SU-DHL-6 (cell line): ENCODE measurements at regions not wholly inside any gene's neighbourhood (a gene's known extent, or its start where the extent isn't known, plus 50 kb on each side); places are given as distances from the start of the nearest gene placed in this dataset.

Source experiments
- H2AFZ ChIP-seq: fragments of 200-600 bp; sonication (generic); 2 replicates; pipeline ENCODE4 v1.6.1; 2014; ENCODE audit warnings: low read depth, mild to moderate bottlenecking, moderate library complexity, mixed read lengths, antibody characterized with exemption, low read length; ENCODE audit not compliant: severe bottlenecking
- H3F3A ChIP-seq: fragments of 200-600 bp; shearing (Covaris generic); 2 replicates; pipeline ENCODE4 v1.6.0; 2016; ENCODE audit warnings: antibody characterized with exemption, mild to moderate bottlenecking; ENCODE audit not compliant: insufficient read depth
- H3K27ac ChIP-seq: fragments of 200-600 bp; sonication (generic); 2 replicates; pipeline ENCODE4 v1.5.1; 2016; ENCODE audit warnings: low read depth, mild to moderate bottlenecking, low read length, moderate library complexity, mixed read lengths
- H3K27me3 ChIP-seq: fragments of 200-600 bp; sonication (generic), shearing (Covaris generic); 2 replicates; pipeline ENCODE4 v1.6.0; 2014; ENCODE audit warnings: mild to moderate bottlenecking, low read length
- H3K36me3 ChIP-seq: fragments of 200-600 bp; sonication (generic); 2 replicates; pipeline ENCODE4 v1.6.1; 2014; ENCODE audit warnings: mild to moderate bottlenecking, low read length, mixed read lengths
- H3K4me2 ChIP-seq: fragments of 300-600, 200-600 bp; shearing (Covaris generic), sonication (generic); 2 replicates; pipeline ENCODE4 v1.6.0; 2014; ENCODE audit warnings: low read length, low read depth, mild to moderate bottlenecking; ENCODE audit not compliant: poor library complexity, severe bottlenecking
- H3K4me3 ChIP-seq: fragments of 200-600 bp; sonication (generic); 2 replicates; pipeline ENCODE4 v1.5.1; 2014; ENCODE audit warnings: antibody characterized with exemption, low read length, mild to moderate bottlenecking, mixed read lengths; ENCODE audit not compliant: insufficient read depth, poor library complexity, severe bottlenecking
- H3K79me2 ChIP-seq: fragments of 200-600 bp; sonication (generic); 2 replicates; pipeline ENCODE4 v1.6.1; 2014; ENCODE audit warnings: mild to moderate bottlenecking, low read length, moderate library complexity; ENCODE audit not compliant: insufficient read depth
- H3K9ac ChIP-seq: fragments of 200-600 bp; sonication (generic); 2 replicates; pipeline ENCODE4 v1.7.0; 2014; ENCODE audit warnings: mild to moderate bottlenecking, low read length
- H3K9me2 ChIP-seq: fragments of 200-600 bp; sonication (generic); replicated peaks from 2 replicates; pipeline ENCODE4 v1.6.1; 2014; ENCODE audit warnings: low read length; ENCODE audit not compliant: insufficient read depth
- H3K9me3 ChIP-seq: fragments of 200-600 bp; sonication (generic); 2 replicates; pipeline ENCODE4 v1.6.1; 2014; ENCODE audit warnings: low read length, mixed read lengths; ENCODE audit not compliant: insufficient read depth
- H4K20me1 ChIP-seq: fragments of 200-600 bp; sonication (generic); 2 replicates; pipeline ENCODE4 v1.6.1; 2014; ENCODE audit warnings: low read depth, mild to moderate bottlenecking, antibody characterized with exemption, low read length, moderate library complexity, mixed read lengths
- EZH2phosphoT487 ChIP-seq: fragments of 200-600 bp; sonication (generic), shearing (Covaris generic); conservative IDR thresholded peaks from 2 replicates; pipeline ENCODE4 v1.6.1; 2018; ENCODE audit warnings: mild to moderate bottlenecking, antibody characterized with exemption, low read length, moderate library complexity, mixed read lengths
- TF ChIP-seq, protein P1 (sequence below): fragments of 200-600 bp; sonication (generic); IDR thresholded peaks from one replicate; pipeline ENCODE4 v1.5.1; 2017; ENCODE audit warnings: antibody characterized with exemption, mild to moderate bottlenecking, low read length, moderate library complexity; ENCODE audit not compliant: insufficient read depth, poor library complexity, severe bottlenecking

DNA sequence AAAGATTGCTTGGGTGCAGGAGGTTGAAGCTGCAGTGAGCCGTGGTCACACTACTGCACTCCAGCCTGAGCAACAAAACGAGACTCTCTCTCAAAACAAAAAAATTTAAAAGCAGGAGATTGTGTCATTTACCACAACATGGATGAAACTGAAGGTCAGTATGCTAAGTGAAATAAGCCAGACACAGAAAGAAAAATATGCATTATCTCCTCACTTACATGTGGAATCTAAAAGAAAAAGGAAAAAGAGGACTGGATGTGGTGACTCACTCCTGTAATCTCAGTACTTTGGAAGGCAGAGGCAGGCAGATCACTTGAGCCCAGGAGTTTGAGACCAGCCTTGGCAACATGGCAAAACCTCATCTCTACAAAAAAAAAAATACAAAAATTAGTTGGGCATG, 146.8 kb upstream of the DAPK1 start:
- no peak for TF ChIP-seq EZH2phosphoT487
- TF ChIP-seq, protein P1, sequence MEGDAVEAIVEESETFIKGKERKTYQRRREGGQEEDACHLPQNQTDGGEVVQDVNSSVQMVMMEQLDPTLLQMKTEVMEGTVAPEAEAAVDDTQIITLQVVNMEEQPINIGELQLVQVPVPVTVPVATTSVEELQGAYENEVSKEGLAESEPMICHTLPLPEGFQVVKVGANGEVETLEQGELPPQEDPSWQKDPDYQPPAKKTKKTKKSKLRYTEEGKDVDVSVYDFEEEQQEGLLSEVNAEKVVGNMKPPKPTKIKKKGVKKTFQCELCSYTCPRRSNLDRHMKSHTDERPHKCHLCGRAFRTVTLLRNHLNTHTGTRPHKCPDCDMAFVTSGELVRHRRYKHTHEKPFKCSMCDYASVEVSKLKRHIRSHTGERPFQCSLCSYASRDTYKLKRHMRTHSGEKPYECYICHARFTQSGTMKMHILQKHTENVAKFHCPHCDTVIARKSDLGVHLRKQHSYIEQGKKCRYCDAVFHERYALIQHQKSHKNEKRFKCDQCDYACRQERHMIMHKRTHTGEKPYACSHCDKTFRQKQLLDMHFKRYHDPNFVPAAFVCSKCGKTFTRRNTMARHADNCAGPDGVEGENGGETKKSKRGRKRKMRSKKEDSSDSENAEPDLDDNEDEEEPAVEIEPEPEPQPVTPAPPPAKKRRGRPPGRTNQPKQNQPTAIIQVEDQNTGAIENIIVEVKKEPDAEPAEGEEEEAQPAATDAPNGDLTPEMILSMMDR: no peak

DNA sequence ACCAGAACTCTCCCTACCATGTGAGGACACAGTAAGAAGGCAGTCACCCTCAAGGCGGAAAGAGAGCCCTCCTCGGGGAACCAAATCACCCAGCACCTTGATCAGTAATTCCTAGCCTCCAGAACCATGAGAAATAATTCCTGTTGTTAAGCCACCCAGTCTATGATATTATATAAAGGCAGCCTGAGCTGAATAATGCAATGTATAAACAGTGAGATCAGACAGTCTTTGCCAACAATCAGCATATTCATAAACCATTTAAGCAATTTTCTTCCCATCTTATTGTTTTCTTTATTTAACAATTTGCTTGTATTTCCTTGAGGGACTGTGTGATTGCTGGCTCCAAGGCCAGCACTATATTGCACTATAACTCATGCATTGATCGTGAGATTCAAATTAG, 144.4 kb upstream of the DAPK1 start:
- Histone ChIP-seq H3K79me2 (no peaks in the 10 kb centered on the region), H3K36me3 (no peaks in the 10 kb centered on the region), H3K27ac (no peak overlapping the region), H3K27me3 (no peaks in the 10 kb centered on the region), H3K4me2 (no peak overlapping the region), H3K9ac (no peak overlapping the region), H3K9me3 (no peaks in the 10 kb centered on the region), H3K9me2 (no peaks in the 10 kb centered on the region), H3K4me3 (no peak overlapping the region), H2AFZ (no peak overlapping the region), H4K20me1 (no peaks in the 10 kb centered on the region), H3F3A (no peaks in the 10 kb centered on the region)
- no peak for TF ChIP-seq EZH2phosphoT487
- TF ChIP-seq, protein P1: no peak

More for the DNA sequence above, 146.8 kb upstream of the DAPK1 start:
- H3K36me3 ChIP-seq: no peaks in the 10 kb centered on the region
- no peaks in the 10 kb centered on the region for H4K20me1 ChIP-seq
- H3K79me2 ChIP-seq: no peaks in the 10 kb centered on the region
- no peak overlapping the region for H3K27ac ChIP-seq
- no peaks in the 10 kb centered on the region for H3K27me3 ChIP-seq
- no peaks in the 10 kb centered on the region for H3K9me3 ChIP-seq
- H3K9me2 ChIP-seq: no peaks in the 10 kb centered on the region
- no peak overlapping the region for H3K4me3 ChIP-seq
- H3K9ac ChIP-seq: no peak overlapping the region
- no peak overlapping the region for H2AFZ ChIP-seq
- no peak overlapping the region for H3K4me2 ChIP-seq
- no peaks in the 10 kb centered on the region for H3F3A ChIP-seq

DNA sequence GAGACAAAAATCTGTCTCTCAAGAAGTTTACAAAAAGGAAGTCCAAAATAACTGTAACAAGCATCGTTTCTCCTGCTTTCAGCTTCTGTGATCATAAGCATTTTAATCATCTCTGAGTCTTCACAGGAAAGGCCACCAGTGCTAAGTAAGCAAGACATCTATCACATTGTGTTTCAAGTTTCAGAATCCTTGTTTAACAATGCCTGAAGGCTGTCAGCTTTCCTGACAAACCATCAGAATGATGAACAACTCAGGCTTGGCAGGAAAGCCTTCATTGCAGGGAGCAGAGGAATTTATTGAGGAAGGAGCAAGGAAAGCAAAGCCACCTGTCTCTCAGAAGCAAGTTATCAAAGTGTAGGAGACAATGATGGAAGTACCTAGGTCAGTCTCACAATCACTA, 143.5 kb upstream of the DAPK1 start:
- Histone ChIP-seq H3K9me3 (no peaks in the 10 kb centered on the region), H3K27me3 (no peaks in the 10 kb centered on the region), H3K79me2 (no peaks in the 10 kb centered on the region), H2AFZ (no peak overlapping the region), H3K27ac (no peak overlapping the region), H3K9me2 (no peaks in the 10 kb centered on the region), H4K20me1 (no peaks in the 10 kb centered on the region), H3K9ac (no peak overlapping the region), H3F3A (no peaks in the 10 kb centered on the region), H3K4me2 (no peak overlapping the region), H3K36me3 (no peaks in the 10 kb centered on the region), H3K4me3 (no peak overlapping the region)
- TF ChIP-seq EZH2phosphoT487: no peak
- TF ChIP-seq, protein P1: no peak
